WTC11 (cell line): ENCODE measurements at regions not wholly inside any gene's neighbourhood (a gene's known extent, or its start where the extent isn't known, plus 50 kb on each side); places are given as distances from the start of the nearest gene placed in this dataset.

Experiments
- AFF4 ChIP-seq: sonication (generic); formaldehyde crosslinking; IDR thresholded peaks from 2 replicates; pipeline ENCODE4 v1.8.1; 2023; ENCODE audit warnings: mild to moderate bottlenecking, missing genetic modification reagents, borderline replicate concordance
- ATF1 ChIP-seq: sonication (generic); formaldehyde crosslinking; IDR thresholded peaks from 2 replicates; pipeline ENCODE4 v1.8.1; 2023; ENCODE audit warnings: mild to moderate bottlenecking, moderate library complexity, missing genetic modification reagents
- CTCF ChIP-seq: fragments of 200-600 bp; IDR thresholded peaks from 2 replicates; pipeline ENCODE4 v1.8.0; 2022; ENCODE audit warnings: antibody characterized with exemption
- ELF4 ChIP-seq: sonication (generic); formaldehyde crosslinking; IDR thresholded peaks from 2 replicates; pipeline ENCODE4 v1.8.1; 2022; ENCODE audit warnings: low read depth, mild to moderate bottlenecking, moderate library complexity, missing genetic modification reagents
- SP1 ChIP-seq: sonication (generic); formaldehyde crosslinking; conservative IDR thresholded peaks from 2 replicates; pipeline ENCODE4 v1.8.1; 2022; ENCODE audit warnings: missing genetic modification reagents
- ZNF121 ChIP-seq: sonication (generic); formaldehyde crosslinking; IDR thresholded peaks from 2 replicates; pipeline ENCODE4 v1.8.0; 2023; ENCODE audit warnings: missing genetic modification reagents
- ZNF232 ChIP-seq: sonication (generic); formaldehyde crosslinking; IDR thresholded peaks from 2 replicates; pipeline ENCODE4 v1.8.0; 2022; ENCODE audit warnings: mild to moderate bottlenecking, missing genetic modification reagents
- TF ChIP-seq, protein P1 (sequence below): sonication (generic); formaldehyde crosslinking; IDR thresholded peaks from 2 replicates; pipeline ENCODE4 v1.8.0; 2022; ENCODE audit warnings: mild to moderate bottlenecking, missing genetic modification reagents
- TF ChIP-seq, protein P2 (sequence below): sonication (generic); formaldehyde crosslinking; conservative IDR thresholded peaks from 2 replicates; pipeline ENCODE4 v1.8.1; 2022; ENCODE audit warnings: mild to moderate bottlenecking, missing genetic modification reagents

GRCh38 chr3:170780955-170781354 lies 89.0 kb downstream of the RPL22L1 start:
- TF ChIP-seq CTCF (no peak), AFF4 (CRISPR knock-in tag) (no peak), ELF4 (no peak), ZNF232 (CRISPR knock-in tag) (no peak), SP1 (CRISPR knock-in tag) (no peak), ZNF121 (CRISPR knock-in tag) (no peak), ATF1 (CRISPR knock-in tag) (no peak)
- TF ChIP-seq, protein P1, sequence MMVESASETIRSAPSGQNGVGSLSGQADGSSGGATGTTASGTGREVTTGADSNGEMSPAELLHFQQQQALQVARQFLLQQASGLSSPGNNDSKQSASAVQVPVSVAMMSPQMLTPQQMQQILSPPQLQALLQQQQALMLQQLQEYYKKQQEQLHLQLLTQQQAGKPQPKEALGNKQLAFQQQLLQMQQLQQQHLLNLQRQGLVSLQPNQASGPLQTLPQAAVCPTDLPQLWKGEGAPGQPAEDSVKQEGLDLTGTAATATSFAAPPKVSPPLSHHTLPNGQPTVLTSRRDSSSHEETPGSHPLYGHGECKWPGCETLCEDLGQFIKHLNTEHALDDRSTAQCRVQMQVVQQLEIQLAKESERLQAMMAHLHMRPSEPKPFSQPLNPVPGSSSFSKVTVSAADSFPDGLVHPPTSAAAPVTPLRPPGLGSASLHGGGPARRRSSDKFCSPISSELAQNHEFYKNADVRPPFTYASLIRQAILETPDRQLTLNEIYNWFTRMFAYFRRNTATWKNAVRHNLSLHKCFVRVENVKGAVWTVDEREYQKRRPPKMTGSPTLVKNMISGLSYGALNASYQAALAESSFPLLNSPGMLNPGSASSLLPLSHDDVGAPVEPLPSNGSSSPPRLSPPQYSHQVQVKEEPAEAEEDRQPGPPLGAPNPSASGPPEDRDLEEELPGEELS (CRISPR knock-in tag) = no peak
- TF ChIP-seq, protein P2, sequence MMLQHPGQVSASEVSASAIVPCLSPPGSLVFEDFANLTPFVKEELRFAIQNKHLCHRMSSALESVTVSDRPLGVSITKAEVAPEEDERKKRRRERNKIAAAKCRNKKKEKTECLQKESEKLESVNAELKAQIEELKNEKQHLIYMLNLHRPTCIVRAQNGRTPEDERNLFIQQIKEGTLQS = no peak
